H9 (cell line): ENCODE measurements at regions not wholly inside any gene's neighbourhood (a gene's known extent, or its start where the extent isn't known, plus 50 kb on each side); places are given as distances from the start of the nearest gene placed in this dataset.

ENCODE experiments used
- DNase-seq: peaks from one replicate; pipeline ENCODE4 v3.0.0-alpha.2; 2017
- H2AFZ ChIP-seq: one replicate; pipeline ENCODE4 v1.6.1; 2013; ENCODE audit warnings: mild to moderate bottlenecking, low read length, control low read depth, moderate library complexity
- H2AK5ac ChIP-seq: 2 replicates; pipeline ENCODE4 v1.6.1; 2013; ENCODE audit warnings: low read length, control low read depth, mixed read lengths; ENCODE audit not compliant: insufficient read length
- H2BK120ac ChIP-seq: one replicate; pipeline ENCODE4 v1.6.1; 2013; ENCODE audit warnings: low read depth, mild to moderate bottlenecking, low read length, control low read depth, inconsistent platforms; ENCODE audit not compliant: poor library complexity, severe bottlenecking
- H2BK12ac ChIP-seq: 2 replicates; pipeline ENCODE4 v1.6.1; 2013; ENCODE audit warnings: low read length, control low read depth, mixed read lengths, low read depth; ENCODE audit not compliant: insufficient read length
- H2BK15ac ChIP-seq: 2 replicates; pipeline ENCODE4 v1.6.1; 2013; ENCODE audit warnings: low read depth, low read length, control low read depth
- H2BK20ac ChIP-seq: one replicate; pipeline ENCODE4 v1.6.1; 2013; ENCODE audit warnings: low read depth, mild to moderate bottlenecking, low read length, control low read depth, inconsistent platforms; ENCODE audit not compliant: poor library complexity, severe bottlenecking
- H2BK5ac ChIP-seq: 2 replicates; pipeline ENCODE4 v1.6.1; 2013; ENCODE audit warnings: low read length, control low read depth, mixed read lengths; ENCODE audit not compliant: insufficient read length
- H3K14ac ChIP-seq: 2 replicates; pipeline ENCODE4 v1.6.1; 2013; ENCODE audit warnings: low read length, control low read depth; ENCODE audit not compliant: insufficient read depth
- H3K18ac ChIP-seq: 2 replicates; pipeline ENCODE4 v1.6.1; 2013; ENCODE audit warnings: low read depth, mild to moderate bottlenecking, mixed read lengths, low read length, control low read depth; ENCODE audit not compliant: insufficient read length
- H3K23ac ChIP-seq: 2 replicates; pipeline ENCODE4 v1.6.1; 2013; ENCODE audit warnings: low read length, control low read depth, mixed read lengths, low read depth; ENCODE audit not compliant: insufficient read length
- H3K23me2 ChIP-seq: 2 replicates; pipeline ENCODE4 v1.6.1; 2013; ENCODE audit warnings: low read depth, mild to moderate bottlenecking, mixed read lengths, low read length, control low read depth; ENCODE audit not compliant: insufficient read length, poor library complexity, severe bottlenecking
- H3K27ac ChIP-seq: 2 replicates; pipeline ENCODE4 v1.5.1; 2013; ENCODE audit warnings: low read length, control low read depth, mixed read lengths, low read depth; ENCODE audit not compliant: insufficient read length
- H3K27me3 ChIP-seq: 2 replicates; pipeline ENCODE4 v1.6.1; 2013; ENCODE audit warnings: low read length, control low read depth, inconsistent platforms; ENCODE audit not compliant: insufficient read depth
- H3K4ac ChIP-seq: 2 replicates; pipeline ENCODE4 v1.6.1; 2013; ENCODE audit warnings: low read depth, mild to moderate bottlenecking, control low read depth, inconsistent platforms, low read length, moderate library complexity
- H3K4me1 ChIP-seq: 2 replicates; pipeline ENCODE4 v1.6.1; 2013; ENCODE audit warnings: low read length, control low read depth, inconsistent platforms; ENCODE audit not compliant: insufficient read depth
- H3K4me2 ChIP-seq: 2 replicates; pipeline ENCODE4 v1.6.1; 2013; ENCODE audit warnings: low read length, control low read depth, mixed read lengths; ENCODE audit not compliant: insufficient read length, insufficient read depth
- H3K56ac ChIP-seq: 2 replicates; pipeline ENCODE4 v1.6.1; 2013; ENCODE audit warnings: low read depth, mild to moderate bottlenecking, mixed read lengths, low read length, control low read depth; ENCODE audit not compliant: insufficient read length
- H3K79me1 ChIP-seq: 2 replicates; pipeline ENCODE4 v1.6.1; 2013; ENCODE audit warnings: low read depth, mild to moderate bottlenecking, moderate library complexity, low read length, control low read depth, inconsistent platforms; ENCODE audit not compliant: insufficient read depth, poor library complexity, severe bottlenecking
- H3K79me2 ChIP-seq: 2 replicates; pipeline ENCODE4 v1.6.1; 2013; ENCODE audit warnings: low read length, control low read depth, inconsistent platforms; ENCODE audit not compliant: insufficient read depth
- H3K9ac ChIP-seq: 2 replicates; pipeline ENCODE4 v1.6.1; 2013; ENCODE audit warnings: low read length, control low read depth, mixed read lengths; ENCODE audit not compliant: insufficient read length; ENCODE audit errors: extremely low read depth
- H3K9me3 ChIP-seq: one replicate; pipeline ENCODE4 v1.6.1; 2013; ENCODE audit warnings: low read depth, low read length, inconsistent platforms; ENCODE audit not compliant: control insufficient read depth
- H3T11ph ChIP-seq: one replicate; pipeline ENCODE4 v1.6.1; 2013; ENCODE audit warnings: mild to moderate bottlenecking, low read length, control low read depth, inconsistent platforms
- H4K20me1 ChIP-seq: one replicate; pipeline ENCODE4 v1.6.1; 2013; ENCODE audit not compliant: control insufficient read depth, insufficient read length, insufficient read depth
- H4K5ac ChIP-seq: 2 replicates; pipeline ENCODE4 v1.6.1; 2013; ENCODE audit warnings: low read depth, mild to moderate bottlenecking, mixed read lengths, low read length, control low read depth; ENCODE audit not compliant: insufficient read length
- H4K8ac ChIP-seq: replicated peaks from 2 replicates; pipeline ENCODE4 v1.6.1; 2013; ENCODE audit warnings: low read length, control low read depth, mixed read lengths, low read depth; ENCODE audit not compliant: insufficient read length
- H4K91ac ChIP-seq: 2 replicates; pipeline ENCODE4 v1.6.1; 2013; ENCODE audit warnings: low read depth, mild to moderate bottlenecking, moderate library complexity, mixed read lengths, low read length, control low read depth; ENCODE audit not compliant: insufficient read length
- H3K27ac Mint-ChIP-seq, 3 experiments: 2 replicates in 2 of 3; 3 replicates in 1 of 3; pipeline ENCODE4 v1.8.0; 2020 to 2021; ENCODE audit warnings: mixed read lengths in 3 of 3, mild to moderate bottlenecking in 1 of 3, moderate library complexity in 1 of 3
- H3K27me3 Mint-ChIP-seq: 2 replicates; pipeline ENCODE4 v1.8.0; 2021; ENCODE audit warnings: low read depth, mild to moderate bottlenecking, moderate library complexity, mixed read lengths
- H3K36me3 Mint-ChIP-seq, 3 experiments: 2 replicates in 2 of 3; 3 replicates in 1 of 3; pipeline ENCODE4 v1.8.0; 2020 to 2021; ENCODE audit warnings: low read depth in 3 of 3, mixed read lengths in 3 of 3; ENCODE audit not compliant: insufficient read depth in 1 of 3
- H3K4me1 Mint-ChIP-seq, 2 experiments: 2 replicates each; pipeline ENCODE4 v1.8.0; 2020; ENCODE audit warnings: mixed read lengths in 2 of 2
- H3K4me3 Mint-ChIP-seq, 2 experiments: 2 replicates in 1 of 2; 3 replicates in 1 of 2; pipeline ENCODE4 v1.8.0; 2020 to 2021; ENCODE audit warnings: mild to moderate bottlenecking in 2 of 2, mixed read lengths in 2 of 2, moderate library complexity in 1 of 2
- H3K9me3 Mint-ChIP-seq, 2 experiments: 2 replicates in 1 of 2; 3 replicates in 1 of 2; pipeline ENCODE4 v1.8.0; 2020; ENCODE audit warnings: mild to moderate bottlenecking in 2 of 2, mixed read lengths in 2 of 2, moderate library complexity in 1 of 2
- CTCF ChIP-seq: fragments of 200-600 bp; sonication (generic); conservative IDR thresholded peaks from 3 replicates; pipeline ENCODE4 v1.8.0; 2021; ENCODE audit warnings: antibody characterized with exemption, mild to moderate bottlenecking
- WGBS: extraction: QIAGEN DNeasy Blood & Tissue Kit; methylation state at CpG from one replicate; pipeline ENCODE4 v1.1.7; 2013; ENCODE audit warnings: missing lambda C conversion rate, low lambda C conversion rate, mixed read lengths; ENCODE audit not compliant: insufficient read length; ENCODE audit errors: extremely low coverage; 5-methylcytosine and 5-hydroxymethylcytosine counted together

- Histone ChIP-seq H3K27me3 (no peaks in the 10 kb centered on the region), H3K18ac (no peak overlapping the region), H3K23me2 (no peaks in the 10 kb centered on the region), H4K91ac (no peak overlapping the region), H4K8ac (no peak overlapping the region), H3K14ac (no peak overlapping the region), H3K4me2 (no peak overlapping the region), H2BK20ac (no peak overlapping the region), H4K5ac (no peak overlapping the region), H3K79me2 (no peaks in the 10 kb centered on the region), H2BK15ac (no peak overlapping the region), H3K56ac (no peak overlapping the region), H2BK5ac (no peak overlapping the region), H3K9me3 (no peaks in the 10 kb centered on the region), H3K9ac (no peak overlapping the region), H3K79me1 (no peaks in the 10 kb centered on the region), H2AK5ac (no peak overlapping the region), H3T11ph (no peak overlapping the region), H3K4me1 (no peaks in the 10 kb centered on the region), H3K23ac (no peak overlapping the region), H2BK12ac (no peak overlapping the region), H4K20me1 (no peaks in the 10 kb centered on the region), H3K27ac (no peak overlapping the region), H2AFZ (no peak overlapping the region), H2BK120ac (no peak overlapping the region), H3K4ac (no peak overlapping the region)
- no peak overlapping the region for H3K4me3 Mint-ChIP-seq
- no peaks in the 10 kb centered on the region for H3K9me3 Mint-ChIP-seq
- no CpG with 5 or more reads among the region's 4 CpGs for WGBS
- TF ChIP-seq CTCF, result no peak
- no peak for DNase-seq
- H3K4me1 Mint-ChIP-seq, result peaks cover 2 to 3% of the 10 kb centered on the region in 2 experiments; a peak in 1 of 4 replicates
- peaks cover 1% of the 10 kb centered on the region for H3K27me3 Mint-ChIP-seq
- H3K36me3 Mint-ChIP-seq, result peaks cover 0 to 3% (median 0%) of the 10 kb centered on the region in 3 experiments; a peak in 2 of 7 replicates
- H3K27ac Mint-ChIP-seq, result no peak overlapping the region
Measured at GRCh38 chr1:64335636-64336035, 132.2 kb downstream of the UBE2U start.
